SU-DHL-6 (cell line): ENCODE measurements at regions not wholly inside any gene's neighbourhood (a gene's known extent, or its start where the extent isn't known, plus 50 kb on each side); places are given as distances from the start of the nearest gene placed in this dataset.

ENCODE experiments used
- H2AFZ ChIP-seq: fragments of 200-600 bp; sonication (generic); 2 replicates; pipeline ENCODE4 v1.6.1; 2014; ENCODE audit warnings: low read depth, mild to moderate bottlenecking, moderate library complexity, mixed read lengths, antibody characterized with exemption, low read length; ENCODE audit not compliant: severe bottlenecking
- H3F3A ChIP-seq: fragments of 200-600 bp; shearing (Covaris generic); 2 replicates; pipeline ENCODE4 v1.6.0; 2016; ENCODE audit warnings: antibody characterized with exemption, mild to moderate bottlenecking; ENCODE audit not compliant: insufficient read depth
- H3K27ac ChIP-seq: fragments of 200-600 bp; sonication (generic); 2 replicates; pipeline ENCODE4 v1.5.1; 2016; ENCODE audit warnings: low read depth, mild to moderate bottlenecking, low read length, moderate library complexity, mixed read lengths
- H3K27me3 ChIP-seq: fragments of 200-600 bp; sonication (generic), shearing (Covaris generic); 2 replicates; pipeline ENCODE4 v1.6.0; 2014; ENCODE audit warnings: mild to moderate bottlenecking, low read length
- H3K36me3 ChIP-seq: fragments of 200-600 bp; sonication (generic); 2 replicates; pipeline ENCODE4 v1.6.1; 2014; ENCODE audit warnings: mild to moderate bottlenecking, low read length, mixed read lengths
- H3K4me2 ChIP-seq: fragments of 300-600, 200-600 bp; shearing (Covaris generic), sonication (generic); 2 replicates; pipeline ENCODE4 v1.6.0; 2014; ENCODE audit warnings: low read length, low read depth, mild to moderate bottlenecking; ENCODE audit not compliant: poor library complexity, severe bottlenecking
- H3K4me3 ChIP-seq: fragments of 200-600 bp; sonication (generic); 2 replicates; pipeline ENCODE4 v1.5.1; 2014; ENCODE audit warnings: antibody characterized with exemption, low read length, mild to moderate bottlenecking, mixed read lengths; ENCODE audit not compliant: insufficient read depth, poor library complexity, severe bottlenecking
- H3K79me2 ChIP-seq: fragments of 200-600 bp; sonication (generic); 2 replicates; pipeline ENCODE4 v1.6.1; 2014; ENCODE audit warnings: mild to moderate bottlenecking, low read length, moderate library complexity; ENCODE audit not compliant: insufficient read depth
- H3K9ac ChIP-seq: fragments of 200-600 bp; sonication (generic); 2 replicates; pipeline ENCODE4 v1.7.0; 2014; ENCODE audit warnings: mild to moderate bottlenecking, low read length
- H3K9me2 ChIP-seq: fragments of 200-600 bp; sonication (generic); replicated peaks from 2 replicates; pipeline ENCODE4 v1.6.1; 2014; ENCODE audit warnings: low read length; ENCODE audit not compliant: insufficient read depth
- H3K9me3 ChIP-seq: fragments of 200-600 bp; sonication (generic); 2 replicates; pipeline ENCODE4 v1.6.1; 2014; ENCODE audit warnings: low read length, mixed read lengths; ENCODE audit not compliant: insufficient read depth
- H4K20me1 ChIP-seq: fragments of 200-600 bp; sonication (generic); 2 replicates; pipeline ENCODE4 v1.6.1; 2014; ENCODE audit warnings: low read depth, mild to moderate bottlenecking, antibody characterized with exemption, low read length, moderate library complexity, mixed read lengths
- EZH2phosphoT487 ChIP-seq: fragments of 200-600 bp; sonication (generic), shearing (Covaris generic); conservative IDR thresholded peaks from 2 replicates; pipeline ENCODE4 v1.6.1; 2018; ENCODE audit warnings: mild to moderate bottlenecking, antibody characterized with exemption, low read length, moderate library complexity, mixed read lengths
- TF ChIP-seq, protein P1 (sequence below): fragments of 200-600 bp; sonication (generic); IDR thresholded peaks from one replicate; pipeline ENCODE4 v1.5.1; 2017; ENCODE audit warnings: antibody characterized with exemption, mild to moderate bottlenecking, low read length, moderate library complexity; ENCODE audit not compliant: insufficient read depth, poor library complexity, severe bottlenecking

DNA sequence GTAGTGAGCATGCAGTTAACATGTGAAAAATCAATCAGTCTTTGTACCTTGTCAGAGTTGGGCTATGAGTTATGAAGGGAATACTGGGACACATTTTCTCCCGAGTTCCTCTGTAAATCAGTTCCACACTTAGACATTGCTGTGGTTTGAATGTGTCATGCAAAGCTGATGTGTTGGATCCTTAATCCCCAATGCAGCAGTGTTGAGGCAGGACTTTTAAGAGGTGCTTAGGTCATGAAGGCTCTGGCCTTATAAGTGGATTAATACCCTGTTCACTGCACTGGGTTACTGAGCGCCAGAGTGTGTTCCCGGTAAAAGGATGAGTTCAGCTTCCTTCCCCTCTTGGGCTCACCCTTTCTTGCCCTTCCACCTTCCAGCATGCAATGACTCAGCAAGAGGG lies 742.1 kb upstream of the TENM4 start:
- H3K27ac ChIP-seq: no peak overlapping the region
- no peaks in the 10 kb centered on the region for H3K36me3 ChIP-seq
- no peaks in the 10 kb centered on the region for H3K27me3 ChIP-seq
- no peak overlapping the region for H3K9ac ChIP-seq
- TF ChIP-seq, protein P1, sequence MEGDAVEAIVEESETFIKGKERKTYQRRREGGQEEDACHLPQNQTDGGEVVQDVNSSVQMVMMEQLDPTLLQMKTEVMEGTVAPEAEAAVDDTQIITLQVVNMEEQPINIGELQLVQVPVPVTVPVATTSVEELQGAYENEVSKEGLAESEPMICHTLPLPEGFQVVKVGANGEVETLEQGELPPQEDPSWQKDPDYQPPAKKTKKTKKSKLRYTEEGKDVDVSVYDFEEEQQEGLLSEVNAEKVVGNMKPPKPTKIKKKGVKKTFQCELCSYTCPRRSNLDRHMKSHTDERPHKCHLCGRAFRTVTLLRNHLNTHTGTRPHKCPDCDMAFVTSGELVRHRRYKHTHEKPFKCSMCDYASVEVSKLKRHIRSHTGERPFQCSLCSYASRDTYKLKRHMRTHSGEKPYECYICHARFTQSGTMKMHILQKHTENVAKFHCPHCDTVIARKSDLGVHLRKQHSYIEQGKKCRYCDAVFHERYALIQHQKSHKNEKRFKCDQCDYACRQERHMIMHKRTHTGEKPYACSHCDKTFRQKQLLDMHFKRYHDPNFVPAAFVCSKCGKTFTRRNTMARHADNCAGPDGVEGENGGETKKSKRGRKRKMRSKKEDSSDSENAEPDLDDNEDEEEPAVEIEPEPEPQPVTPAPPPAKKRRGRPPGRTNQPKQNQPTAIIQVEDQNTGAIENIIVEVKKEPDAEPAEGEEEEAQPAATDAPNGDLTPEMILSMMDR: no peak
- no peaks in the 10 kb centered on the region for H3K79me2 ChIP-seq
- no peaks in the 10 kb centered on the region for H3K9me2 ChIP-seq
- H3K4me3 ChIP-seq: no peak overlapping the region
- no peaks in the 10 kb centered on the region for H4K20me1 ChIP-seq
- no peaks in the 10 kb centered on the region for H3K9me3 ChIP-seq
- no peak overlapping the region for H3K4me2 ChIP-seq
- no peaks in the 10 kb centered on the region for H3F3A ChIP-seq
- H2AFZ ChIP-seq: no peak overlapping the region

DNA sequence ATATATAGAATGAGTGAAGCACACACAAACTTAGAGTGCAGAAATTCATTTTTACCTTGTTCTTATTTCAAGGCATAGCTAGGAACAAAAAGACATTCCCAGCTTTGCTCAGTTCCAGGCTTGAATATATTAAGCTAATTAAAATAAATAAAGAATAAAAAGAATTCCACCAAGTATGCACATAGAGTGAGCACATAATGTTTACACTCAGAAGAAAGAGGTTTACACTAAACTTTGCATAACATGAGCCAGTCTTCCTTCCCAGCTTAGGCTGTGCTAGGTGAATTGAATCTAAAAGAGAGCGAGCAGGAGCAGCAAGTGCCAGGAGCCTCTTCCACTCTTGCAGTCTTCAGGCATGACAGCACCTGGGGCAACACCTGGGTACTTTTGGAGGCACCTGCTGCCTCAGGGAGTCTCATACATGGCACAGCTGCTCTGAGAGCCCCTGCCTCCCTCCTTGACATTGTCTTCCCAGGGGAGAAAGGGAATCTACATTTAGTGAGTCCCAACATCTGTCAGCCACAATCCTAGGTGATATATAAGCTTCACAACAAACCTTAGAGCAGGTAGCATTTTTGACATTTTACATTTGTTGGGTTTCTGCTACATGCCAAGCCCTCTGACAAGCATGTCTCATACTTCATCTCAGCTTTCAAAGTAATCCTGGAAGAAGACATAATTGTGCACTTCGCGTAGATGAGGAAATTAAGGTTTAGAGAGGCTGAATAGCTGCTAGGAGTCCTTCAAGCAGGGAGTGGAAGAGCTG lies 732.7 kb upstream of the TENM4 start:
- H3K27ac ChIP-seq: no peak overlapping the region
- H3K36me3 ChIP-seq: no peaks in the 10 kb centered on the region
- no peaks in the 10 kb centered on the region for H4K20me1 ChIP-seq
- no peaks in the 10 kb centered on the region for H3K79me2 ChIP-seq
- H3K9ac ChIP-seq: no peak overlapping the region
- no peaks in the 10 kb centered on the region for H3K9me2 ChIP-seq
- H2AFZ ChIP-seq: no peak overlapping the region
- TF ChIP-seq, protein P1: no peak
- no peak for TF ChIP-seq EZH2phosphoT487
- H3K27me3 ChIP-seq: no peaks in the 10 kb centered on the region
- no peak overlapping the region for H3K4me3 ChIP-seq
- no peaks in the 10 kb centered on the region for H3K9me3 ChIP-seq
- H3F3A ChIP-seq: no peaks in the 10 kb centered on the region
- no peak overlapping the region for H3K4me2 ChIP-seq

DNA sequence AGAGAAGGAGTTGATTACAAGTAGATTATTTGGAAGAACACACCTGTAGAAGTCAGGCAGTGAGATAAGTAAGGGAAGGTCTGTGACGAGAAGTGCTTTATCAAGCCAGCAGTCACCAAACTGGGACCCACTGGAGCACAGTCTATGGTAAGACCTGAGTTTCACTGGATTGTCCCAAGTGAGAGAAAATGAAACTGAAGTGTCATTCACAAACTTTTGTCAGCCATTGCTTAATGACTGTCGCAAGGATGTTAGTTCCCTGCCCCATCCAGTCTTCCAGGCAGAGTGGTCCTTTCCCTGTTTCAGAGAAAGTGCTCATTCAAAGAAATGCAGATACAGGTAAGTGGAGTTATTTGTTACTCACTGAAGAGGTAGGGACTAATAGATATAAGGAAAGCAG lies 728.0 kb upstream of the TENM4 start:
- Histone ChIP-seq H3K9me2 (no peaks in the 10 kb centered on the region), H3F3A (no peaks in the 10 kb centered on the region), H3K4me2 (no peak overlapping the region), H3K27ac (no peak overlapping the region), H3K27me3 (no peaks in the 10 kb centered on the region), H4K20me1 (no peaks in the 10 kb centered on the region), H2AFZ (no peak overlapping the region), H3K4me3 (no peak overlapping the region), H3K79me2 (no peaks in the 10 kb centered on the region), H3K9ac (no peak overlapping the region), H3K36me3 (no peaks in the 10 kb centered on the region), H3K9me3 (no peaks in the 10 kb centered on the region)
- TF ChIP-seq, protein P1: no peak
- TF ChIP-seq EZH2phosphoT487: no peak
